ENCODE measurements at regions not wholly inside any gene's neighbourhood (a gene's known extent, or its start where the extent isn't known, plus 50 kb on each side); places are given as distances from the start of the nearest gene placed in this dataset.

DNA sequence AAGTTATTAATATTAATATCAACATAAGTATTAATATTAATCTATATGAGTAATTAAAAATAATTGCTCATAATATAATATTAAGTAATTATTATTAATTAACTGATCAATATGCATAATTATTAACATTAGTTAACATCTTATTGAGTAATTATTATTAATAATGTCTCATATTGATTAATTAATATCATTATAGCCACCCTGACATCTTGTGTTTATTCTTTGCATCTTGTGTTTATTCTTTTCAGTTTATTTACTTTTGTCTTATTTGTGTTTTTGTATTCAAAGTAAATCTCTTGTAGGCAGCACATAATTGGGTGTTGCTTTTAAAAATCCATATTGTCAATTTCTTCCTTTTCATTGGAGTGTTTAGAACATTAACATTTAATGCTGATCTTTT is 56.6 kb downstream of the MYEOV start:
- no peak overlapping the region for H3K27ac ChIP-seq (ENCODE audit: low read depth, low read length)
- FAIRE-seq: no peak
- TF ChIP-seq SAP30 (IDR thresholded peaks at IDR 0.05; ENCODE audit: insufficient read depth, insufficient replicate concordance, low read length) (no peak), BCL11A (IDR thresholded peaks at IDR 0.05; ENCODE audit: low read depth in 2 of 2, low read length in 2 of 2) (no peak), RXRA (IDR thresholded peaks at IDR 0.05; ENCODE audit: insufficient read depth, low read depth, low read length) (no peak), CEBPB (IDR thresholded peaks at IDR 0.05; ENCODE audit: low read depth, low read length) (no peak), NANOG (IDR thresholded peaks at IDR 0.05; ENCODE audit: insufficient read depth, low read depth, low read length, poor library complexity, severe bottlenecking) (no peak), RFX5 (IDR thresholded peaks at IDR 0.05; ENCODE audit: borderline replicate concordance, low read depth, low read length) (no peak), CREB1 (IDR thresholded peaks at IDR 0.05) (no peak), TBP (IDR thresholded peaks at IDR 0.05; ENCODE audit: low read depth, low read length) (no peak), BACH1 (IDR thresholded peaks at IDR 0.05; ENCODE audit: low read length) (no peak)
- TF ChIP-seq, protein P1, sequence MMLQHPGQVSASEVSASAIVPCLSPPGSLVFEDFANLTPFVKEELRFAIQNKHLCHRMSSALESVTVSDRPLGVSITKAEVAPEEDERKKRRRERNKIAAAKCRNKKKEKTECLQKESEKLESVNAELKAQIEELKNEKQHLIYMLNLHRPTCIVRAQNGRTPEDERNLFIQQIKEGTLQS (IDR thresholded peaks at IDR 0.05; ENCODE audit: insufficient read depth, low read depth, low read length): no peak

More for the DNA sequence above, 56.6 kb downstream of the MYEOV start:
- H3K56ac ChIP-seq (replicated peaks; ENCODE audit: insufficient read length, low read depth, low read length): no peak overlapping the region
- no peak overlapping the region for H3K18ac ChIP-seq (ENCODE audit: extremely low read depth, low read length)
- H4K20me1 ChIP-seq (replicated peaks in 1 of 2; ENCODE audit: control insufficient read depth in 1 of 2, insufficient read depth in 2 of 2, low read length in 2 of 2): no peaks in the 10 kb centered on the region
- H2BK120ac ChIP-seq (replicated peaks; ENCODE audit: low read depth, low read length): no peak overlapping the region
- no peak overlapping the region for H3K4me2 ChIP-seq (ENCODE audit: insufficient read depth in 1 of 2, low read depth in 2 of 2, low read length in 2 of 2)
- no peaks in the 10 kb centered on the region for H3K27me3 ChIP-seq (replicated peaks in 1 of 4; ENCODE audit: control insufficient read depth in 3 of 4, extremely low read depth in 1 of 4, insufficient read depth in 3 of 4, low read length in 3 of 4)
- H4K8ac ChIP-seq (ENCODE audit: extremely low read depth, insufficient read depth, low read length): no peak overlapping the region
- no peak overlapping the region for H2AFZ ChIP-seq (ENCODE audit: low read length)
- no peaks in the 10 kb centered on the region for H3K79me2 ChIP-seq (ENCODE audit: control insufficient read depth in 1 of 2, insufficient read depth in 2 of 2, low read length in 2 of 2)
- no peak overlapping the region for H3K14ac ChIP-seq (ENCODE audit: insufficient read length)
- peaks cover 2 to 3% of the 10 kb centered on the region in 2 experiments; a peak in 1 of 4 replicates for H3K9me3 ChIP-seq (ENCODE audit: insufficient read depth in 2 of 2, low read depth in 1 of 2, low read length in 1 of 2)
- no peak overlapping the region for H3K9ac ChIP-seq (replicated peaks in 1 of 4; ENCODE audit: extremely low read depth in 1 of 4, low read depth in 3 of 4, low read length in 3 of 4)
- H3K4me1 ChIP-seq (replicated peaks in 1 of 4; ENCODE audit: control insufficient read depth in 3 of 4, insufficient read depth in 4 of 4, low read length in 3 of 4): peaks cover 0 to 3% (median 0%) of the 10 kb centered on the region in 4 experiments; a peak in 1 of 7 replicates
- no peak overlapping the region for H2BK15ac ChIP-seq (ENCODE audit: low read length)
- POLR2A ChIA-PET (ENCODE audit: partially characterized antibody): no interaction called here
- no peak overlapping the region for H4K91ac ChIP-seq (replicated peaks; ENCODE audit: insufficient read length, low read length)
- CTCF ChIA-PET (ENCODE audit: partially characterized antibody): no interaction called here
- H4K5ac ChIP-seq (ENCODE audit: insufficient read length, low read depth, low read length): no peak overlapping the region
- no peaks in the 10 kb centered on the region for H3K36me3 ChIP-seq (ENCODE audit: control insufficient read depth in 2 of 4, insufficient read depth in 4 of 4, low read length in 3 of 4)
- no peaks in the 10 kb centered on the region; the same call in 1 of the 2 replicates for H3K23me2 ChIP-seq (ENCODE audit: low read depth, low read length)
- no peaks in the 10 kb centered on the region for H3K79me1 ChIP-seq (ENCODE audit: low read depth, low read length)
- H2AK5ac ChIP-seq (ENCODE audit: low read depth, low read length): no peak overlapping the region
- no peak overlapping the region for H2BK12ac ChIP-seq (ENCODE audit: low read depth, low read length)
- H2BK5ac ChIP-seq (ENCODE audit: low read depth, low read length): no peak overlapping the region
- H3K4me3 ChIP-seq (ENCODE audit: extremely low read depth in 1 of 4, insufficient read depth in 2 of 4, low read depth in 3 of 4, low read length in 4 of 4): no peak overlapping the region
- H3K4ac ChIP-seq (replicated peaks; ENCODE audit: insufficient read length, low read depth, low read length): no peak overlapping the region
- no peak overlapping the region for H3K23ac ChIP-seq (ENCODE audit: insufficient read length)
- no peak for DNase-seq (ENCODE audit: low read depth in 1 of 2, low spot score in 2 of 2)
- no peak overlapping the region for H2BK20ac ChIP-seq (ENCODE audit: low read length)

All from H1 (cell line).